ENCODE measurements at regions not wholly inside any gene's neighbourhood (a gene's known extent, or its start where the extent isn't known, plus 50 kb on each side); places are given as distances from the start of the nearest gene placed in this dataset.

- H3K27me3 ChIP-seq, result no peaks in the 10 kb centered on the region
- no peak overlapping the region for H3K27ac ChIP-seq
- TF ChIP-seq Cebpa-rat (IDR thresholded peaks at IDR 0.05), result no peak
- no peaks in the 10 kb centered on the region for H3K4me1 ChIP-seq
- H3K4me3 ChIP-seq, result no peak overlapping the region
- no peaks in the 10 kb centered on the region for H4K20me1 ChIP-seq
- H3K36me3 ChIP-seq, result no peaks in the 10 kb centered on the region
- H3K9me3 ChIP-seq, result no peaks in the 10 kb centered on the region
- no peak overlapping the region for H3K9ac ChIP-seq
- no peak overlapping the region for H3K4me2 ChIP-seq
Measured at GRCh38 chr7:16084370-16084769, 337.0 kb downstream of the CRPPA start.

- Histone ChIP-seq H3K27me3 (no peaks in the 10 kb centered on the region), H3K4me3 (no peak overlapping the region), H3K4me2 (no peak overlapping the region), H3K9me3 (no peaks in the 10 kb centered on the region), H3K36me3 (no peaks in the 10 kb centered on the region), H3K27ac (no peak overlapping the region), H4K20me1 (no peaks in the 10 kb centered on the region), H3K4me1 (no peaks in the 10 kb centered on the region), H3K9ac (no peak overlapping the region)
- no peak for TF ChIP-seq Cebpa-rat (IDR thresholded peaks at IDR 0.05)
Measured at GRCh38 chr7:16083931-16084330, 337.4 kb downstream of the CRPPA start.

GRCh38 chr7:16080131-16080530 lies 341.2 kb downstream of the CRPPA start:
- Histone ChIP-seq H3K36me3 (no peaks in the 10 kb centered on the region), H3K27me3 (no peaks in the 10 kb centered on the region), H3K27ac (no peak overlapping the region), H4K20me1 (no peaks in the 10 kb centered on the region), H3K4me1 (no peaks in the 10 kb centered on the region), H3K9me3 (no peaks in the 10 kb centered on the region), H3K9ac (no peak overlapping the region), H3K4me3 (no peak overlapping the region), H3K4me2 (no peak overlapping the region)
- TF ChIP-seq Cebpa-rat (IDR thresholded peaks at IDR 0.05), result no peak

- H3K4me3 ChIP-seq, result no peak overlapping the region
- no peaks in the 10 kb centered on the region for H3K4me1 ChIP-seq
- H3K27me3 ChIP-seq, result no peaks in the 10 kb centered on the region
- H3K27ac ChIP-seq, result no peak overlapping the region
- no peak overlapping the region for H3K9ac ChIP-seq
- no peaks in the 10 kb centered on the region for H3K9me3 ChIP-seq
- no peaks in the 10 kb centered on the region for H4K20me1 ChIP-seq
- no peak overlapping the region for H3K4me2 ChIP-seq
- no peak for TF ChIP-seq Cebpa-rat (IDR thresholded peaks at IDR 0.05)
- no peaks in the 10 kb centered on the region for H3K36me3 ChIP-seq
Measured at GRCh38 chr7:16079723-16080122, 341.6 kb downstream of the CRPPA start.

GRCh38 chr7:16078076-16078952 lies 343.0 kb downstream of the CRPPA start:
- H3K36me3 ChIP-seq, result no peaks in the 10 kb centered on the region
- no peaks in the 10 kb centered on the region for H4K20me1 ChIP-seq
- no peak overlapping the region for H3K4me3 ChIP-seq
- H3K9ac ChIP-seq, result no peak overlapping the region
- H3K4me2 ChIP-seq, result no peak overlapping the region
- TF ChIP-seq Cebpa-rat (IDR thresholded peaks at IDR 0.05), result no peak
- no peaks in the 10 kb centered on the region for H3K9me3 ChIP-seq
- H3K27ac ChIP-seq, result no peak overlapping the region
- no peaks in the 10 kb centered on the region for H3K27me3 ChIP-seq
- H3K4me1 ChIP-seq, result no peaks in the 10 kb centered on the region

- no peaks in the 10 kb centered on the region for H3K36me3 ChIP-seq
- no peaks in the 10 kb centered on the region for H3K27me3 ChIP-seq
- H3K4me3 ChIP-seq, result no peak overlapping the region
- TF ChIP-seq Cebpa-rat (IDR thresholded peaks at IDR 0.05), result no peak
- H4K20me1 ChIP-seq, result no peaks in the 10 kb centered on the region
- H3K9ac ChIP-seq, result no peak overlapping the region
- H3K4me2 ChIP-seq, result no peak overlapping the region
- no peak overlapping the region for H3K27ac ChIP-seq
- peaks cover 9% of the 10 kb centered on the region for H3K4me1 ChIP-seq
- H3K9me3 ChIP-seq, result no peaks in the 10 kb centered on the region
Measured at GRCh38 chr7:16071246-16071857, 350.0 kb downstream of the CRPPA start.

- no peak overlapping the region for H3K9ac ChIP-seq
- no peak overlapping the region for H3K4me2 ChIP-seq
- H3K4me3 ChIP-seq, result no peak overlapping the region
- H3K27ac ChIP-seq, result no peak overlapping the region
- no peaks in the 10 kb centered on the region for H3K36me3 ChIP-seq
- peaks cover 9% of the 10 kb centered on the region for H3K4me1 ChIP-seq
- no peaks in the 10 kb centered on the region for H3K27me3 ChIP-seq
- H3K9me3 ChIP-seq, result no peaks in the 10 kb centered on the region
- TF ChIP-seq Cebpa-rat (IDR thresholded peaks at IDR 0.05), result no peak
- no peaks in the 10 kb centered on the region for H4K20me1 ChIP-seq
Measured at GRCh38 chr7:16070806-16071205, 350.5 kb downstream of the CRPPA start.

- Histone ChIP-seq H3K27ac (no peak overlapping the region), H3K9me3 (no peaks in the 10 kb centered on the region)
Measured at GRCh38 chr7:16069998-16070397, 351.3 kb downstream of the CRPPA start.

GRCh38 chr7:16068183-16068582 lies 353.2 kb downstream of the CRPPA start:
- Histone ChIP-seq H3K4me1 (peaks cover 22% of the 10 kb centered on the region), H3K4me2 (no peak overlapping the region), H3K36me3 (no peaks in the 10 kb centered on the region), H3K27ac (no peak overlapping the region), H4K20me1 (no peaks in the 10 kb centered on the region), H3K4me3 (no peak overlapping the region), H3K9me3 (no peaks in the 10 kb centered on the region), H3K9ac (no peak overlapping the region), H3K27me3 (no peaks in the 10 kb centered on the region)
- no peak for TF ChIP-seq Cebpa-rat (IDR thresholded peaks at IDR 0.05)

More at GRCh38 chr7:16069998-16070397, 351.3 kb downstream of the CRPPA start:
- Histone ChIP-seq H3K27me3 (no peaks in the 10 kb centered on the region), H4K20me1 (no peaks in the 10 kb centered on the region), H3K4me1 (peaks cover 9% of the 10 kb centered on the region), H3K4me3 (no peak overlapping the region), H3K4me2 (no peak overlapping the region), H3K9ac (no peak overlapping the region), H3K36me3 (no peaks in the 10 kb centered on the region)
- no peak for TF ChIP-seq Cebpa-rat (IDR thresholded peaks at IDR 0.05)

- Histone ChIP-seq H3K36me3 (no peaks in the 10 kb centered on the region), H3K27me3 (no peaks in the 10 kb centered on the region), H3K9ac (no peak overlapping the region), H3K4me2 (no peak overlapping the region), H3K4me1 (peaks cover 27% of the 10 kb centered on the region), H3K27ac (no peak overlapping the region), H3K9me3 (no peaks in the 10 kb centered on the region), H4K20me1 (no peaks in the 10 kb centered on the region), H3K4me3 (no peak overlapping the region)
- no peak for TF ChIP-seq Cebpa-rat (IDR thresholded peaks at IDR 0.05)
Measured at GRCh38 chr7:16067711-16068110, 353.6 kb downstream of the CRPPA start.
